ENCODE measurements at regions not wholly inside any gene's neighbourhood (a gene's known extent, or its start where the extent isn't known, plus 50 kb on each side); places are given as distances from the start of the nearest gene placed in this dataset.

- DNase-seq (ENCODE audit: low read depth) = no peak
Measured at GRCh38 chr2:82508702-82509101, 1950.4 kb downstream of the SUCLG1 start.

- no peak for DNase-seq (ENCODE audit: low read depth)
Measured at GRCh38 chr2:82507657-82508056, 1951.4 kb downstream of the SUCLG1 start.

GRCh38 chr2:82501217-82501616 lies 1957.9 kb downstream of the SUCLG1 start:
- DNase-seq (ENCODE audit: low read depth) = no peak

GRCh38 chr2:82498777-82499443 lies 1960.2 kb downstream of the SUCLG1 start:
- no peak for DNase-seq (ENCODE audit: low read depth)

- no peak for DNase-seq (ENCODE audit: low read depth)
Measured at GRCh38 chr2:82494739-82495138, 1964.3 kb downstream of the SUCLG1 start.

GRCh38 chr2:82491591-82491990 lies 1967.5 kb downstream of the SUCLG1 start:
- DNase-seq (ENCODE audit: low read depth) = no peak

GRCh38 chr2:82487354-82487753 lies 1971.7 kb downstream of the SUCLG1 start:
- DNase-seq (ENCODE audit: low read depth) = no peak

- DNase-seq (ENCODE audit: low read depth) = no peak
Measured at GRCh38 chr2:82485701-82486100, 1973.4 kb downstream of the SUCLG1 start.

- no peak for DNase-seq (ENCODE audit: low read depth)
Measured at GRCh38 chr2:82481207-82481606, 1977.9 kb downstream of the SUCLG1 start.

- DNase-seq (ENCODE audit: low read depth) = no peak
Measured at GRCh38 chr2:82478641-82479040, 1980.4 kb downstream of the SUCLG1 start.

- no peak for DNase-seq (ENCODE audit: low read depth)
Measured at GRCh38 chr2:82476094-82476493, 1983.0 kb downstream of the SUCLG1 start.

- DNase-seq (ENCODE audit: low read depth) = no peak
Measured at GRCh38 chr2:82428251-82428650, 2030.8 kb downstream of the SUCLG1 start.

- no peak for DNase-seq (ENCODE audit: low read depth)
Measured at GRCh38 chr2:82412021-82412420, 2047.1 kb downstream of the SUCLG1 start.

GRCh38 chr2:82411071-82411470 lies 2048.0 kb downstream of the SUCLG1 start:
- DNase-seq (ENCODE audit: low read depth) = no peak

- no peak for DNase-seq (ENCODE audit: low read depth)
Measured at GRCh38 chr2:82395531-82395930, 2063.5 kb downstream of the SUCLG1 start.

- DNase-seq (ENCODE audit: low read depth) = no peak
Measured at GRCh38 chr2:82391386-82391785, 2067.7 kb downstream of the SUCLG1 start.

GRCh38 chr2:82355622-82356021 lies 2051.1 kb upstream of the LRRTM1 start:
- no peak for DNase-seq (ENCODE audit: low read depth)

- no peak for DNase-seq (ENCODE audit: low read depth)
Measured at GRCh38 chr2:82345910-82346309, 2041.4 kb upstream of the LRRTM1 start.

GRCh38 chr2:82344670-82345069 lies 2040.1 kb upstream of the LRRTM1 start:
- no peak for DNase-seq (ENCODE audit: low read depth)

- no peak for DNase-seq (ENCODE audit: low read depth)
Measured at GRCh38 chr2:82342356-82342755, 2037.8 kb upstream of the LRRTM1 start.

- DNase-seq (ENCODE audit: low read depth) = no peak
Measured at GRCh38 chr2:82340578-82341053, 2036.1 kb upstream of the LRRTM1 start.

GRCh38 chr2:82339805-82340204 lies 2035.3 kb upstream of the LRRTM1 start:
- DNase-seq (ENCODE audit: low read depth) = no peak

GRCh38 chr2:82333697-82334096 lies 2029.1 kb upstream of the LRRTM1 start:
- no peak for DNase-seq (ENCODE audit: low read depth)

- no peak for DNase-seq (ENCODE audit: low read depth)
Measured at GRCh38 chr2:82330155-82330554, 2025.6 kb upstream of the LRRTM1 start.

Measured in HS-27A (cell line).